Stimulated activated CD4-positive, alpha-beta T cell treated with anti-CD3 and anti-CD28 coated beads, Interleukin-4, amount 100 ng/mL, for 4 hours (primary cell): ENCODE measurements at regions not wholly inside any gene's neighbourhood (a gene's known extent, or its start where the extent isn't known, plus 50 kb on each side); places are given as distances from the start of the nearest gene placed in this dataset.

Experiments
- DNase-seq, 2 experiments: peaks; one replicate each; pipeline ENCODE4 v3.0.0-alpha.2; 2020

DNA sequence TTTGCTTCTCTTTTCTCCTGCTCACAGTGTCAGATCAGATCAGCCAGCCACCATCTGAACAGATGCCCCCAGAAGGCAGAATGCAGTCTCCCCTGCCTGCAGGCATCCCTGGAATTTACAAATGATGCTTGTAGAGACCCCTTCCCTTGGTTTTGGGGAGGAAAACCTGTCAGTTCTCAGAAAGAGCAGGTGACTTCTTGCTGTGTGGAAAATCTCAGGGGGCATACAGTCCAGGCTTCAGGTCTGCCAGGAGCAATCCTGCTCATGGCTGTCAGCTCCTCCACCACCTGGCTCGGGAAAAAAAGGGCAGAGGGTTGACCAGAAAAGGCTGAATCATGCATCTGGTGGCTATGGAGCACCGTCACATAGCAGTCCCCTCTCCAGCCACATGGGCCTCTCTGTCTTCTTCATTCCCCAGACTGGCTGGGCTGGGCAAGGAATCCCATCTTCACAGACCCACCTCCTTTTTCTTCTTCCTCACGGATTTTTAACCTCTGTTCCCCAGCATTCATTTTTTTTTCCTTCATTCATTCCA lies 107.0 kb downstream of the KCNF1 start:
- no peak for DNase-seq

- no peak for DNase-seq
These were observed 107.9 kb downstream of the KCNF1 start for GRCh38 chr2:11019614-11020013.

DNA sequence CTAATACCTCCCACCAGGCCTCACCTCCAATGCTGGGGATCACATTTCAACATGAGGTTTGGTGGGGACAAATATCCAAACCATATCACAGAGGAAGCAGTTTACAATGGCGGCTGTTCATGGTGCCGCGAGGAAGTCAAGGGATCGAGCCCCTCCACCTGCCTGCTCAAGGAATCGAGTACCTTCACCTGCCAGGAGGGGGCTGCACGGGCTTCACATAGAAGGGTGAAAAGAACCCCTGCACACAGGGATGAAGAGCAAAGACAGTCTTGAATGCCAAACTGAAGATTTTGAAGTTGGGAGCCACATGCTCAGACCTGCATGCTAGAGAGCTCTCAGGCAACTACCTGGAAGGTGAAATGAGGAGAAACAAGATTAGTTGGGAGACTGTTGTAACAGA lies 110.3 kb downstream of the KCNF1 start:
- DNase-seq = no peak

DNA sequence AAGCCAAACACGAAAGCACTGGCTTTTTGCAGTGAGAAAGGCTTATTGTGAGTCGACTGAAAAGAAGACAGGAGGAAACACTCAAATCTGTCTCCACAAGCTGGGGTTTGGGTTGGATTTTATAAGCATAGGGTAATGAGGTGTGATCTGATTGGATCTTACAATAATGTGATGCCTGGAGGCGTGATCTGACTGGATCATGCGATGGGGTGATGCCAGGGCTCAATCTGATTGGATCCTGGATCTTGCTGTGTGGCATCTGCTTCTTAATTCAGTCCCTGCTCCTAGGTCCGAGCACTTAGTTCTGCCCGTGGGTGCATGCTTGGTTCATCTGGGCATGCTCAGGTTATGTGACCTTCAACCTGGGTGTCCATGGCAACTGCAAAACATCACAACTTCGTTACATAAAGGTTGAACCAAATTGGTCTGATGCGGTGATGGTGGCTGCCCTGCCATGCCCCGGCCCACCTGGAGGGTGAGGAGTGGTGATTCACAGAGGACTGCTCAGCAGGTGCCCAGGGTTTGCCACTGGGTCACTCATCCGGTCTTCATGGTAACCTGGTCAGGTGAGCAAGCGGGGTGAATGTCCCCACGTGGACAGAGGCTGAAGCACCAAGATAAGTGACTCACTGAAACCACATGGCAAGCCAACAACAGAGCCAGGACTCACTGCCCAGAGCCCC lies 111.0 kb downstream of the KCNF1 start:
- DNase-seq = no peak

- DNase-seq = no peak
These were observed 111.9 kb downstream of the KCNF1 start for GRCh38 chr2:11023326-11024258.

- no peak for DNase-seq
These were observed 112.5 kb downstream of the KCNF1 start for GRCh38 chr2:11024259-11024645.

GRCh38 chr2:11024687-11025086 lies 113.0 kb downstream of the KCNF1 start:
- DNase-seq = no peak

DNA sequence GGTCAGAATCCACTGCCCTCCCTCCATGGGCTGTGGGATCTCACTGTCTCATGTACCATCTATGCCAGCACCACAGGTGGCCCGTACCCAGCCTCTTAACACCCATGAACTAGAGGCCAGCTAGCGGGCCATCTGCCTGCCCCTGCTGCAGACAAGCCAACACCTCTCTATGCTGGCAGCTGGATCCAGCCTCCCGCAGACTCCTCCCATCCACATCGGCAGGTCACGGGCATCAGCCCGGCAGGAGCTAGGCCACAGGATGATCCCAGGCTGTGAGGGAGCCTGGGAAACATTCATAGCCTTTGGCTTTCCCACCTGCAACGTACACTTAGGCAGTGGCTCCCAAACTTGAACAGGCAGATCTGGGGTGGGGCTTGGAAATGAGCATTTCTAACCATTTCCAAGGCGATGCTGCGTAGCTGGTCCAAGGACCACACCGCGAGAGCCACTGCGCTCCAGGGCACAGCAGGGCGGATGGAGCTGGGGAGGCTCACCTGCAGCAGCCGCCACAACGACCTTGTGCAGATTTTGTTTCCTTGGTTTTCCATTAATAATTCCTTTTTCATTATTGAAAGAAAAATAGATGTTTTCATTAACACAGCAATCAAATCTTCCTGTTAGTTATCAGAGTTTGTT lies 114.7 kb downstream of the KCNF1 start:
- no peak for DNase-seq

DNA sequence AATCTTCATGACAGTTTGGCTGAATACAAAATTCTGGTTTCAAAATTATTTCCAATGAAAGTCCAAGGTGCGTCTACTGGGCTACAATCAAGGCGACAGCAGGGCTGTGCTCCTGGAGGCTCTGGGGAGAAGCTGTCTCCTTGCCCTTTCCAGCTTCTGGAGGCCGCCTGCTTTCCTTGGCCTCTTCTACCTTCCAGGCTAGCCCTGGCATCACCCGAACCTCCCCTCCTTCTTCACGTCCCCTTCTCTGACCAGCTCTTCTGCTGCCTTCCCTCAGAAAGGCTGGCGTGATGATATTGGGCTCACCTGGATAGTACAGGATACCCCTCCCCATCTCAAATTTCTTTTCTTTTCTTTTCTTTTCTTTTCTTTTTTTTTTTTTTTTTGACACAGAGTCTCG lies 115.5 kb downstream of the KCNF1 start:
- DNase-seq = no peak

DNA sequence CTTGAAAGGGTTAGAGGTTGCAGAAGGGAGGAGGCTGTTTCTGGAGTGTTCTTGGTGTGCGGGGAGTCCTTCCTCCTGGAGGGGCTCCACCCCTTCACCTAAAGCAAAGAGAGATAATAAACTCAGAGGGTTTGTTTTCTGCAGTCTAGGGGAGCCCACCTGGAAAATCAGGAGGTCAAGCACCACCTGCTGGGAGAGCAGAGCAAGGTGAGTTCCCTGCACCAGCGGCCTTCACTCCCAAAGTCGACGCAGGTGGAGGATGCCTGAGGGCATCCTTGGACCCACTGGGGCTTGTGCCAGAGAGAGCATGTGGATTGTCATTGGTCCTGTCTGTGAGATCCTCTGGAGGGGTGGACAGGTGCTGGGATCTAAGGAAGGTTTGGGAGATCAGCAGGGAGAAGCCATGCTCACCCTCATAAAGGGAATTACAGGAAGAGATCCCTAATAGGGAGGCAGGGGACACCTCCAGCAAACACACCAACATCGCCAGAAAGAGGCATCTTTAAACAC lies 116.7 kb downstream of the KCNF1 start:
- DNase-seq = no peak

DNA sequence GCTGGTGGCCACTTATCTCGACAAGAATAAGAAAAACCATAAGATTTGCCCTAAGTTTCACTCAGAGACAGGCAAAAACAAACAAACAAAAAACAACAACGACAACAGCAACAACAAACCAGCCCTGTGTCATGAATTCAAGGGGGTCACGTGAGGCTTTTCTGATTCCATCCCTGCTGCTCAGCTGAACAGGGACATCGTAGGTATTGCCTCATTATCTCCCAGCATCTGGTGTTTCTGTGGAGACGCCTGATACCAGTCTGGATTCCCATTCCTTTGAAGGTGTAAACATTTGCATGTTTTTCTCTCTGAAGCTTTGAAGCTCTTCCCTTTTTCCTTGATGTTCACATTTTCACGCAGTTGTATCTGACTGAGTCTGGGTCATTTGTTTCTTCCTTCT lies 117.4 kb downstream of the KCNF1 start:
- no peak for DNase-seq

DNA sequence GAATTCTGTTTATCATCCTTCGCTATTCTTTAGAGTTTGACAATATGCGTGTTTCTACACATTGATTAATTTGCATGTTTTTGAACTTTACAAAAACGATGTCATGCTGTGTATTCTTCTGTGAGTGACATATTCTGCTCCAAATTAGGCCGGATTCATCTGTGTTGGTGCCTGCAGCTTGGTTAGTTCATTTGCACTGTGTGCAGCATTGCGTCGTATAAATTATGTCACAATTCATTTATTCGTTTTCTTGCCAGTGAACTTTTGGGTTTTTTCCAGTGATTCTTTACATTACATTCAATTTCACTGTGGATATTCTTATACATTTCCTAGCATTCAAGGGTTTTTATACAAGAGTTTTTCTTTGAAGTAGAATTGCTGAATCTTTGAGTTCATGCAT lies 118.3 kb downstream of the KCNF1 start:
- DNase-seq = no peak

- no peak for DNase-seq
These were observed 119.2 kb downstream of the KCNF1 start for GRCh38 chr2:11030909-11031308.

- DNase-seq = no peak
These were observed 120.1 kb downstream of the KCNF1 start for GRCh38 chr2:11031876-11032275.

DNA sequence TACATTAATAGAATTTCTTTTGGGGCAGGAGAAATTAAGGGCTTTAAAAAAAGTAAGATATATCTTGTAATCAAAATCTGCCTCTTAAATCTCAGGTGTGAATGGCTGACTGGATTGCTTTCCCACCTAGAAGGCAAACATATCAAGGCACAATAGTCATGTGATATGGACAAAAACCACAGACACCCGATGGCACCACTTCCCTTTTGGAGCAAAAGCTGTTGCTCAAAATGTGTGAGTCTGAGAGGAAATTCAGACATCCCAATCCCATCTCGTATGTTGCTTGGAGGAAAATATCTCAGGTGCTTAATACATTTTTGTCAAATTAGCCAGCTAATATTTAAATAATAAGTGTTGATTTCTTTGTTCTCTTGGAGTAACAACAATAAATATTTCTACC lies 120.7 kb downstream of the KCNF1 start:
- DNase-seq = no peak

GRCh38 chr2:11033114-11033513 lies 121.4 kb downstream of the KCNF1 start:
- no peak for DNase-seq

- no peak for DNase-seq
These were observed 116.6 kb upstream of the SLC66A3 start for GRCh38 chr2:11038641-11039040.

- DNase-seq = no peak
These were observed 114.3 kb upstream of the SLC66A3 start for GRCh38 chr2:11040992-11041391.

GRCh38 chr2:11042841-11043240 lies 112.4 kb upstream of the SLC66A3 start:
- DNase-seq = no peak

- DNase-seq = no peak
These were observed 112.0 kb upstream of the SLC66A3 start for GRCh38 chr2:11043245-11043644.

GRCh38 chr2:11044201-11044600 lies 111.1 kb upstream of the SLC66A3 start:
- no peak for DNase-seq

DNA sequence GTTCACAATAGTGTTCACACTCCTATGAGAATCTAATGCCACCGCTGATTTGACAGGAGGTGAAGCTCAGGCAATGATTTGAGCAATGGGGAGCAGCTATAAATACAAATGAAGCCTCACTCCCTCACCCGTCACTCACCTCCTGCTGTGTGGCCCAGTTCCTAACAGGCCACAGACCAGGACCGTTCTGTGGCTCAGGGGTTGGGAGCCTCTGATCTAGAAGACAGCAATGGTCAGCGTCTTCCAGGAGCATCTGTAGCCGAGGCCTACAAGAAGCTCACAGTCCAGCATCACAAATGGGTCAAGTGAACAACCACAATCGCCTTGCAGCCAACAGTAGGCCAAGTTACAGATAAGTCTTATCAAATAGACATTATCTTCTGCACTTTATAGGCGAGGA lies 110.0 kb upstream of the SLC66A3 start:
- DNase-seq = no peak

GRCh38 chr2:11048335-11049008 lies 106.8 kb upstream of the SLC66A3 start:
- no peak for DNase-seq
